NT2/D1 (cell line): ENCODE measurements at regions not wholly inside any gene's neighbourhood (a gene's known extent, or its start where the extent isn't known, plus 50 kb on each side); places are given as distances from the start of the nearest gene placed in this dataset.

Experiments used
- SUZ12 ChIP-seq: IDR thresholded peaks from 2 replicates; pipeline ENCODE4 v1.6.1; 2011; ENCODE audit not compliant: insufficient read length, insufficient read depth; ENCODE audit errors: extremely low read depth
- YY1 ChIP-seq: IDR thresholded peaks from 2 replicates; pipeline ENCODE4 v1.6.1; 2011; ENCODE audit not compliant: insufficient read length, insufficient read depth
- ZNF274 ChIP-seq: IDR thresholded peaks from 2 replicates; pipeline ENCODE4 v1.6.1; 2011; ENCODE audit warnings: mild to moderate bottlenecking, low read depth, low read length

DNA sequence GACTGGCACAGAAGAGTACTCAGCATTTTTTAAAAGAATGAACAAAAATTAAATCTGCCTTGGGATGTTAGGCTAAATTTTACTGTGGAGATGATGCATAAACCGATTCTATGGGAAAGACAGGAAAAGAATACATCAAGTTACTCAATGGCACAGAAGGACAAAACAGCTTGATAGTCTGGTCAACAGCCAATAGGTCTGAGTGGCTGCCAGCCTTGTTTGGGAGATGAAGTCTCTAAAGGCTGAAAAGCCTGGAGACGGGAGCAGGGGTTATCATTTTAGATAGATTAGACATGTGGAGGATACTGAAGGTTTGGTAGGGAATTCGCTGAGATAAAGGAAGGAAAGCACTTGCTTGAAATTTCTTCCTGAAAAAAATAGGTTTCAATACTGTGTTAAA is 56.3 kb upstream of the LAMA2 start:
- TF ChIP-seq YY1: no peak
- no peak for TF ChIP-seq SUZ12
- no peak for TF ChIP-seq ZNF274
